Mammary epithelial cell (primary cell): ENCODE measurements at regions not wholly inside any gene's neighbourhood (a gene's known extent, or its start where the extent isn't known, plus 50 kb on each side); places are given as distances from the start of the nearest gene placed in this dataset.

ENCODE experiments used
- EZH2 ChIP-seq: IDR thresholded peaks from 2 replicates; pipeline ENCODE4 v1.6.1; 2012; ENCODE audit warnings: low read length, inconsistent platforms, borderline replicate concordance
- TF ChIP-seq, protein P1 (sequence below), 2 donors: IDR thresholded peaks in 1 of 2; conservative IDR thresholded peaks in 1 of 2; 2 replicates each; pipeline ENCODE4 v1.5.1; 2011 to 2012; ENCODE audit warnings: inconsistent platforms in 2 of 2, low read length in 2 of 2, mild to moderate bottlenecking in 2 of 2, control low read depth in 1 of 2, low read depth in 1 of 2; ENCODE audit not compliant: insufficient read depth in 1 of 2; ENCODE audit errors: extremely low read depth in 1 of 2

DNA sequence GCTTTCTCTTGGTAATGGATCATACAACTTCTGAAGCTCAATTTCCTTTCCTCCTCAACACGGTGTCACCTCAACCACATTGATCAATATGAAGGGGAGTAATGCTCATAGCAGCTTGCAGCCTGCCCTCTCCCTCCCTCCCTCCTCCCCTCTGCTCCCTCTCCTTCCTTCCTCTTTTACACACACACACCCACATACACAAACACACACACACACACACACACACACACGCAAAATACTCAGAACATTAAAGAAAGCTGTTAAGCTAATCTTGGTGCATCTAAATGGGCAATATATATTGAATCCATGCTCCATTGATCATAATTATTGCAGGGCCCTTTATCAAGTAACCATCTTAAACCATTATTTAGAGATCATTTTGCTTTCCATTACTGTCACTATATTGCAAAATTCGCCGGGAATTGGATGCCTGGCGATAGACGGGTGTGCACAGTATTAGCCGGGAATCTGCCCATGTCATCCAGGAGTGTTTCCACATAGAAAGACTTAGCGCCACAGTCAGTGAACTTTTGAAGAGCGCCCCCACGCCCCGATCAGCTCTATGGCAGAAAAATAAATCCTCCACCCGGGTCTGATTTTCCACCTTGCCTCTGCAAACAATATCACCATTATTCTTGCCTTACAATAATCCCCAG lies 122.0 kb downstream of the PRLHR start:
- TF ChIP-seq EZH2: no peak
- TF ChIP-seq, protein P1, sequence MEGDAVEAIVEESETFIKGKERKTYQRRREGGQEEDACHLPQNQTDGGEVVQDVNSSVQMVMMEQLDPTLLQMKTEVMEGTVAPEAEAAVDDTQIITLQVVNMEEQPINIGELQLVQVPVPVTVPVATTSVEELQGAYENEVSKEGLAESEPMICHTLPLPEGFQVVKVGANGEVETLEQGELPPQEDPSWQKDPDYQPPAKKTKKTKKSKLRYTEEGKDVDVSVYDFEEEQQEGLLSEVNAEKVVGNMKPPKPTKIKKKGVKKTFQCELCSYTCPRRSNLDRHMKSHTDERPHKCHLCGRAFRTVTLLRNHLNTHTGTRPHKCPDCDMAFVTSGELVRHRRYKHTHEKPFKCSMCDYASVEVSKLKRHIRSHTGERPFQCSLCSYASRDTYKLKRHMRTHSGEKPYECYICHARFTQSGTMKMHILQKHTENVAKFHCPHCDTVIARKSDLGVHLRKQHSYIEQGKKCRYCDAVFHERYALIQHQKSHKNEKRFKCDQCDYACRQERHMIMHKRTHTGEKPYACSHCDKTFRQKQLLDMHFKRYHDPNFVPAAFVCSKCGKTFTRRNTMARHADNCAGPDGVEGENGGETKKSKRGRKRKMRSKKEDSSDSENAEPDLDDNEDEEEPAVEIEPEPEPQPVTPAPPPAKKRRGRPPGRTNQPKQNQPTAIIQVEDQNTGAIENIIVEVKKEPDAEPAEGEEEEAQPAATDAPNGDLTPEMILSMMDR (conservative IDR thresholded peaks at IDR 0.05 in 1 of 2, IDR thresholded peaks at IDR 0.05 in 1 of 2; ENCODE audit: extremely low read depth in 1 of 2, insufficient read depth in 1 of 2, low read depth in 1 of 2, low read length in 2 of 2): no peak
